Heart left ventricle (tissue), 16 donors: ENCODE measurements at regions not wholly inside any gene's neighbourhood (a gene's known extent, or its start where the extent isn't known, plus 50 kb on each side); places are given as distances from the start of the nearest gene placed in this dataset.

Source experiments
- ATAC-seq, 4 donors: fragments of 200-7000 bp; cut with Tn5 transposase; one replicate each; pipeline ENCODE4 v1.9.1; 2020 to 2022; ENCODE audit warnings: moderate library complexity in 4 of 4, mild to moderate bottlenecking in 3 of 4, moderate number of reproducible peaks in 1 of 4
- DNase-seq, 5 donors: peaks; one replicate each; pipeline ENCODE4 v3.0.0-alpha.2; 2020
- H3K27ac ChIP-seq, 12 donors: fragments of 200-600 bp; sonication (generic) in 4 of 12; one replicate each; pipeline versions ENCODE4 v1.5.0 to v1.8.0; 2016 to 2022; ENCODE audit warnings: mild to moderate bottlenecking in 2 of 12
- H3K27me3 ChIP-seq, 9 donors: fragments of 200-600 bp; sonication (generic) in 2 of 9; one replicate each; pipeline versions ENCODE4 v1.5.1 to v1.8.0; 2016 to 2022; ENCODE audit warnings: mild to moderate bottlenecking in 3 of 9
- H3K36me3 ChIP-seq, 9 donors: fragments of 200-600 bp; sonication (generic) in 2 of 9; one replicate each; pipeline versions ENCODE4 v1.5.0 to v1.8.0; 2018 to 2022; ENCODE audit warnings: mild to moderate bottlenecking in 2 of 9
- H3K4me1 ChIP-seq, 12 donors: fragments of 200-600 bp; sonication (generic) in 4 of 12; one replicate each; pipeline versions ENCODE4 v1.5.0 to v1.8.0; 2016 to 2022; ENCODE audit warnings: mild to moderate bottlenecking in 3 of 12
- H3K4me3 ChIP-seq, 12 donors: fragments of 200-600 bp; sonication (generic) in 4 of 12; one replicate each; pipeline versions ENCODE4 v1.5.0 to v1.8.0; 2017 to 2022; ENCODE audit warnings: mild to moderate bottlenecking in 9 of 12, moderate library complexity in 4 of 12
- H3K9me3 ChIP-seq, 12 donors: fragments of 200-600 bp; sonication (generic) in 4 of 12; one replicate each; pipeline versions ENCODE4 v1.5.0 to v1.8.0; 2016 to 2022; ENCODE audit warnings: mild to moderate bottlenecking in 1 of 12
- POLR2A ChIP-seq, 2 donors: fragments of 450-650 bp; IDR thresholded peaks; one replicate each; pipeline ENCODE4 v1.6.1; 2017; ENCODE audit warnings: antibody characterized with exemption in 2 of 2, mild to moderate bottlenecking in 2 of 2, moderate library complexity in 2 of 2
- WGBS, 4 donors: extraction: QIAGEN DNeasy Blood & Tissue Kit in 2 of 4; methylation state at CpG; one replicate each; pipeline versions ENCODE4 v1.1.5 to v1.1.7; 2013 to 2018; 5-methylcytosine and 5-hydroxymethylcytosine counted together
- intact Hi-C, 10 donors: fragments of 100-400 bp; cut with DNase I; formaldehyde crosslinking; loops; one replicate each; pipeline versions ENCODE4 v1.11.1 to v1.14.2; 2022
- TF ChIP-seq, protein P1 (sequence below), 12 donors: fragments of 200-600 bp; sonication (generic) in 4 of 12; IDR thresholded peaks; one replicate each; pipeline versions ENCODE4 v1.5.0 to v1.8.0; 2018 to 2022; ENCODE audit warnings: antibody characterized with exemption in 12 of 12, mild to moderate bottlenecking in 5 of 12
- donor health status: ischemic (EF 13 %, LVEDD 7.1; RV severe dilation, severe dysfunction).
- donor health status: healthy with polysubstance abuse.
- donor health status: DM: no; HTN: yes; CAD: no.
- donor health status: DM: no; HTN: no; CAD: no.
- donor health status: ischemic (EF 25% LVEDD 6.9; RV normal size, moderate dysfunction).
- donor health status: ischemic (EF 25% LVEDD 5.7; RV mildly dilated, moderate dysfunction).
- donor health status: healthy.
- donor health status: DM: yes; HTN: yes; CAD: no.
- donor health status: ischemic (EF 35%, LVEDD 5.7; RV mildly dilated, moderate dysfunction).
- donor health status: nonischemic (EF 11% LVEDD 7.7; RV severe dilation, severe dysfunction).
- donor health status: DM: yes; HTN: yes; CAD: no.
- donor health status: PGD.
- donor health status: ischemic (EF 29% LVEDD 5.4; RV normal size, mild dysfunction).
- donor health status: nonischemic (EF 23%, LVEDD 6.1; RV moderate dilation, normal function).

DNA sequence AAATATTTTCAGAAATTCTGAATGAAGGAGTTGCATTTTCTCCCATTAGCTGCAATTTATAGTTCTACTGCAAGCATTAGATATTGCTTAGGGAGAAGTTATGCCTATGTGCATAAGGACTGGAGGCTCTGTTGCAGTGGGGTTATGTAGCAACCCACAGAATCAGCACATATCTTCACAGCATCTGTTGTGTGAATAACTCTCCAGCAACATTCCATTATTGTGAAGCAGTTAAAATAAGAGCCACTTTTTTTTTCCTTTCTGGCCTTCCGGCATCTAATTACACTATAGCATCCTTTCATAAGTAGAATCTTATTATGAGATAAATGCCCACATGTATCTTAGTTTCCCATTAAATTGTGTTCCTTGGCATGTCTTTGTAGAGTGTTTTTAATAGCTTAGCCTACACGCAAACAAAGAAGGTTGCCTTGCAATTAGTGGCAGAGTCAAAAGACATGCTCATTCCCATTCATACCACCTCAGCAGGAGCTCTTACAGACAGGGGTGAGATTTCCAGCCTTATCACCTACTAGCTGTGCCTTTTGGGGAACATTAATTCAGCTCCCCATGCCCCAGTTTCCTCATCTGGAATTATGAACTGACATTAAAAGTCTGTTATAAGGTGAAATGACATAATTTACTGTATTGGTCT lies 596.0 kb upstream of the GOT2 start:
- no peaks in the 10 kb centered on the region for H3K36me3 ChIP-seq
- 61 to 81% (median 74%) methylated on average over 2 of the region's 2 CpGs for WGBS, 4 donors
- H3K27me3 ChIP-seq: no peaks in the 10 kb centered on the region
- ATAC-seq (no peak), DNase-seq (no peak)
- intact Hi-C loops: no loop called here
- peaks cover 0 to 4% (median 0%) of the 10 kb centered on the region in 12 donors for H3K9me3 ChIP-seq
- no peak overlapping the region for H3K27ac ChIP-seq
- H3K4me1 ChIP-seq: no peaks in the 10 kb centered on the region
- TF ChIP-seq, protein P1, sequence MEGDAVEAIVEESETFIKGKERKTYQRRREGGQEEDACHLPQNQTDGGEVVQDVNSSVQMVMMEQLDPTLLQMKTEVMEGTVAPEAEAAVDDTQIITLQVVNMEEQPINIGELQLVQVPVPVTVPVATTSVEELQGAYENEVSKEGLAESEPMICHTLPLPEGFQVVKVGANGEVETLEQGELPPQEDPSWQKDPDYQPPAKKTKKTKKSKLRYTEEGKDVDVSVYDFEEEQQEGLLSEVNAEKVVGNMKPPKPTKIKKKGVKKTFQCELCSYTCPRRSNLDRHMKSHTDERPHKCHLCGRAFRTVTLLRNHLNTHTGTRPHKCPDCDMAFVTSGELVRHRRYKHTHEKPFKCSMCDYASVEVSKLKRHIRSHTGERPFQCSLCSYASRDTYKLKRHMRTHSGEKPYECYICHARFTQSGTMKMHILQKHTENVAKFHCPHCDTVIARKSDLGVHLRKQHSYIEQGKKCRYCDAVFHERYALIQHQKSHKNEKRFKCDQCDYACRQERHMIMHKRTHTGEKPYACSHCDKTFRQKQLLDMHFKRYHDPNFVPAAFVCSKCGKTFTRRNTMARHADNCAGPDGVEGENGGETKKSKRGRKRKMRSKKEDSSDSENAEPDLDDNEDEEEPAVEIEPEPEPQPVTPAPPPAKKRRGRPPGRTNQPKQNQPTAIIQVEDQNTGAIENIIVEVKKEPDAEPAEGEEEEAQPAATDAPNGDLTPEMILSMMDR (IDR thresholded peaks at IDR 0.05): no peak
- TF ChIP-seq POLR2A (IDR thresholded peaks at IDR 0.05): no peak
- no peak overlapping the region for H3K4me3 ChIP-seq

DNA sequence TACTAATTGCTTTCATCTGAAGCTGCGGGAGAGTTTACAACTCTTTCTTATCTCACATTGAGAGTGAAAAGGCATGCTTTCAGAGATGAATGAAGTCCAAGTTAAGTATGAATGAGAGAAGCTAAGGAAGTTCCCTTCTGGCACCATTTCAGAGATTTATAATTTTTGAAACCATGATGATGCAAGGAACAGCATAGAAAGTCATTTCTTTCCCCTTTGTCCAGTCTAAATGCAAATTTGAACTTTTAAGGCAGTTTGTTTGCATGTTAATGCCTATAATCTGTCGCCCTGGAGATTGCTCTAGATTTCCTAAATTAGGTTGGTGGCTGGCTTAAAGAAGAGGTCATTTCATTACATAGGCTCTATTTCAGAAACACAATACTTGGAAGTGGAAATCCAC lies 594.8 kb upstream of the GOT2 start:
- ATAC-seq: no peak
- DNase-seq: no peak
- Histone ChIP-seq H3K27me3 (no peaks in the 10 kb centered on the region), H3K27ac (no peak overlapping the region), H3K36me3 (no peaks in the 10 kb centered on the region), H3K4me1 (no peaks in the 10 kb centered on the region), H3K9me3 (peaks cover 0 to 4% (median 0%) of the 10 kb centered on the region in 12 donors), H3K4me3 (no peak overlapping the region)
- 48 to 76% (median 71%) methylated on average over 2 of the region's 2 CpGs for WGBS, 4 donors
- intact Hi-C loops: no loop called here
- TF ChIP-seq, protein P1 (IDR thresholded peaks at IDR 0.05): no peak
- TF ChIP-seq POLR2A (IDR thresholded peaks at IDR 0.05): no peak

- 93 to 95% (median 95%) methylated on average over 3 of the region's 3 CpGs for WGBS, 4 donors
- DNase-seq: no peak
- no peak for ATAC-seq
These were observed 593.8 kb upstream of the GOT2 start for GRCh38 chr16:59327894-59328293.

GRCh38 chr16:59326955-59327354 lies 592.8 kb upstream of the GOT2 start:
- TF ChIP-seq, protein P1 (IDR thresholded peaks at IDR 0.05): no peak
- no peak for TF ChIP-seq POLR2A (IDR thresholded peaks at IDR 0.05)
- DNase-seq: no peak
- Histone ChIP-seq H3K4me1 (no peaks in the 10 kb centered on the region), H3K27me3 (no peaks in the 10 kb centered on the region), H3K4me3 (no peak overlapping the region), H3K9me3 (peaks cover 0 to 4% (median 0%) of the 10 kb centered on the region in 12 donors), H3K27ac (no peak overlapping the region), H3K36me3 (no peaks in the 10 kb centered on the region)
- 40 to 87% (median 60%) methylated on average over 2 of the region's 2 CpGs for WGBS, 4 donors
- ATAC-seq: no peak
- intact Hi-C loops: no loop called here

More at GRCh38 chr16:59327894-59328293, 593.8 kb upstream of the GOT2 start:
- no peak overlapping the region for H3K27ac ChIP-seq
- H3K4me1 ChIP-seq: no peaks in the 10 kb centered on the region
- peaks cover 0 to 4% (median 0%) of the 10 kb centered on the region in 12 donors for H3K9me3 ChIP-seq
- H3K27me3 ChIP-seq: no peaks in the 10 kb centered on the region
- TF ChIP-seq POLR2A (IDR thresholded peaks at IDR 0.05): no peak
- TF ChIP-seq, protein P1 (IDR thresholded peaks at IDR 0.05): no peak
- no peak overlapping the region for H3K4me3 ChIP-seq
- intact Hi-C loops: no loop called here
- no peaks in the 10 kb centered on the region for H3K36me3 ChIP-seq
